Middle frontal gyrus (tissue), 1 donor: ENCODE measurements at regions not wholly inside any gene's neighbourhood (a gene's known extent, or its start where the extent isn't known, plus 50 kb on each side); places are given as distances from the start of the nearest gene placed in this dataset.
A peak's percentile ranks its signal among the peaks of the same experiment; 100 is the strongest.

Source experiments
- DNase-seq: peaks from one replicate; pipeline ENCODE4 v3.0.0-alpha.2; 2015; ENCODE audit warnings: low spot score; ENCODE audit errors: extremely low spot score

GRCh38 chr5:17890501-17890900, 256.2 kb downstream of the TAF11L14 start:
- no peak for DNase-seq

GRCh38 chr5:17891881-17892280, 257.6 kb downstream of the TAF11L14 start:
- DNase-seq: no peak

DNA sequence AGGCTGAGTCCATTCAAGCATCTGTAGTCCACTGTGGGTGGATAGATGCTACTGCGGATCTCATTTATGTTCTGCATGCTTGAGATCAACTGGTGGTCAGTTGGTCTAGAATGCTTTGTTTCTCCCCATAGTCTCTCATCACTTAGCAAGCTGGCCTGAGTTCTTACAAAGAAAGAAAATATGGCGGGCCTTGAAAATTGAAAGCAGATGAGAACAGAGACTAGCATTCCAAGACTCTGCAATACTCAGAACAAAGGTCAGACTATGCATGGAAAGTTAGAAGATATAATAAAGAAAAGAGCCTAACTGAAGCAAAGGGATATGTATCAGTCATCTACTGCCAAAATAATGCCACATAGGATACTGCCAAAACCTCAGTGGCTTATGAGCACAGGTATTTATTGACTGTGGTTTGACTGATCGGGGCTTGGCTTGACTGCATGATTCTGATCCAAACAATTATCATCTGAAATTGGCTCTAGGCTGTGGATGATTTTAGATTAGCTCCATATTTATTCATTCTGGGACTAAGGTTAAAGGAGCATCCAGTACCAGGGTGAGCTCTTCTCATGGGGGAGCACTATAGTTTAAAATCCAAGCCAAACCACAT, 258.9 kb downstream of the TAF11L14 start:
- DNase-seq: no peak

- no peak for DNase-seq
Measured at GRCh38 chr5:17895288-17896033, 261.2 kb downstream of the TAF11L14 start.

GRCh38 chr5:17896605-17897004, 262.3 kb downstream of the TAF11L14 start:
- DNase-seq: no peak

DNA sequence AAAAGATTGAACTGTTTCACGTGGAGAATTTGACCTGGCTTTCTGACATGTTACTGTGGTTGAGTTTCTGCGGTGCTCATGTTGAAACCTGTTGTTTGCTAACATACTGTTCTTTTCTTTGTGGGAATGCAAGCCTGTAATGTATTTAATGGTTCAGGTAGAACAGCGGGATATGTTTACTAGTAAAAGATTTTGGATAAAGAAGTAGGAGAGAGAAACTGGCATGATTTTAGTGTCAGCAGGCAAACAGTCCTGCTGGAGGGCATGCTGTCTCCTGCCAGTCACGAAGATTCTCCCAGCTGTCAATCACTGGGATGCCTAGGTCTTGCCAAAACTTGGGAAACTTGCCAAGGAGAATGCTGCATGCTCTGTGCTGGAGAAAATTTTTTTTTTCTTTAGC, 263.5 kb downstream of the TAF11L14 start:
- no peak for DNase-seq

- DNase-seq: no peak
Measured at GRCh38 chr5:17898766-17899165, 264.5 kb downstream of the TAF11L14 start.

- no peak for DNase-seq
Measured at GRCh38 chr5:17907094-17907493, 272.8 kb downstream of the TAF11L14 start.

GRCh38 chr5:17910318-17910717, 276.1 kb downstream of the TAF11L14 start:
- no peak for DNase-seq

DNA sequence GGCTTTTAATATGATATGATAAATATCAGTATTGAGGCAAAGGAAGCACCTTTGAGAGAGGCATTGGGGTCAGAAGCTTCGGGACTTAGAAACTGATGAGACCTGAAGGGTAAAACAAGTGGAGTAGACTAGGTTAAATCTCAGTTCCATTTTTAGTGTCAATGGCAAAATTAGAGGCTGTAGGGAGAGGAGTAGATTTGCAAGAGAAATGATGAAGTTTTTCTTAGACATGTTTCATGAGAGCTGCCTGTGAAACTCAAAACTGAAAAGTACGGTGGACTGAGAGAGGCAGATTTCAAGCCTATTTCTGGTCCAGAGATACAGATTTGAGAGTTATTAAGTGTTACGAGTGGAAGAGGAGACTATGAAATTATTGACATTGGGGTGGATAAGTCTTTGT, 278.5 kb downstream of the TAF11L14 start:
- DNase-seq: no peak

DNA sequence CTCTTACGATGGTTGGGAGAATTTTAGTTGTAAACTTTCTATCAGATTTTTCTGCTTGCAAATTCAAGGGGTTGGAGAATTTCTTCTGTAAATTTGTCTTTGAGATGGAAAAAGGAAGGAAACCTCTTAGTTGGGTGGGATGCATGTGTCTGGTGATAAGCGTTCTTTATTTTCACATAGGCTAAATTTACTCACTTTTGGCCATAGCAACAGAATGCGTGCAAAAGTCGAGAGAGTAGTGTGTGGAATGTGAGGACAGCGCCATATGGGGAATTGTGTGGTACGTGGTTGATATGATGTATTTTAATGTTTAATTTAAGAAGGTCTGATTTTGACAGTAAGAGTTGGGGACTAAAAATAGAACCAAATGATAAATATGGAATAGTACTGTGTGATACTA, 282.2 kb downstream of the TAF11L14 start:
- peak; percentile 47 for DNase-seq

DNA sequence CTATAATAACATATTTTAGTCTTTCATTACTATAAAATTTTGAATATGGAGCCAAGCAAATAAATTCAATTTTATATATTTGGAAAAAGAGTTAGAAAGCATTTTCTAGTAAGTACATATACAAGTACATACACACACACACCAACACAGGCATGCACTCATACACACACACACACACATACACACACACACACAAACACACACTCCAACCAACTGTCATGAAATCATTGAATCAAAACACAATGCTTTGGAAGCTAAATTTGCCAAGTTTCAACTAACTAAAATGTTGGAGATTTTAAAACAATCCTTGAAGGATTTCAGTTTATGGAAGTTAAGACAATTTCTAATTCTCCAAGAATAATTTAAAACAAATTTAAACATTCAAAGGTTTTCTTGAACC, 283.2 kb downstream of the TAF11L14 start:
- DNase-seq: no peak

DNA sequence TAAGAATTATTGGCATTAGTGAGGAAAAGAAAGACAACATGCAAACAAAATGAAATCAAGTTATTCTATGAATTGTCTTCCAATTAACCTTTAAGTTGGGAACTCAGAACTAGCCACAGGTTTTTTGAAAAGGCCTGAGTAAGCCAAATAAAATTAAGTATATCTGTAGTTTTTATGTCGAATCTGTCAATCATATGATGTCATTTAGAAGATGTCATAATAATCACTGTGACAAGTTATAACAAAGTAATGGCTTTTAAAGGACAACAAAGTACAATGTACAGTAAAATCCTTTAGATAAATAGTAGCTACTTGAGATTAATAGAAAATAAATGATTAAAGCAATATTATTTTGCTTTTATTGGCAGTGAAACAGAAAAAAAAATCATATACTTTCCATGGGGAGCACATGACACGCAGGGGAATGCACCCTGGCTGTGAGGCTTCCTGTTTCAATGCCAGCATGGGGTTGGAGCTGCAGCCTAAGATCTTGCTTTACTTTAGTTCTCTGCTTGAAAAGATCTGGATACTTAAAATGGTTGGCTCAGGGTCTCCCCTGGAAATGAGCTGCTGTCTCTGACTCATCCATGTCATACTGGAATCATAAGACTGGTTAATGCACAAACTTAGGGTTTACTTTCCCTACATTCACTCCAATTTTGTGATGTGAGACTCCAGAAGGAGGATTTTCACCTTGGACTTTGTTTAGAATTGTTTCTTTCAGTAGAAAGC, 284.3 kb downstream of the TAF11L14 start:
- no peak for DNase-seq

- no peak for DNase-seq
Measured at GRCh38 chr5:17925276-17925675, 291.0 kb downstream of the TAF11L14 start.

DNA sequence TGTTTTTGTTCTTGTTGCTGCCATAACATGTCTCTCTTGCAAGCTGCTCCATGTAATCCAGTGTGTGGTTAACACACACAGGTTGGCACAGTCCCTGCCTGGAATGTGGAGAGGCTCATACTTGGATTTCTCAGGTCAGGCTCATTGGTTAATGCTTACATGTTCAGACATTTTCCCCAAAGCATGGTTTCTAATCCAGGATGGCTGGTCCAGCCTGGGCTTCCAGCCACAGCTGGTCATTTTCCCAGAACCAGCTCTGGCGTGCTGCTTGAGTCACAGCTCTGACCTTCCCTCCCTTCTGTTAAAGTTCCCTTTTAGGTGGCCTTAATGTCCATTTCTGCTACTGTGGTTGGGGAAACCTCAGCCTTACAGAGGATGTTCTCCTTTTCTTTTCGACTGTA, 294.3 kb downstream of the TAF11L14 start:
- no peak for DNase-seq

- DNase-seq: peak; percentile 45
Measured at GRCh38 chr5:17929171-17929570, 294.9 kb downstream of the TAF11L14 start.

- DNase-seq: no peak
Measured at GRCh38 chr5:17930346-17930745, 296.1 kb downstream of the TAF11L14 start.

DNA sequence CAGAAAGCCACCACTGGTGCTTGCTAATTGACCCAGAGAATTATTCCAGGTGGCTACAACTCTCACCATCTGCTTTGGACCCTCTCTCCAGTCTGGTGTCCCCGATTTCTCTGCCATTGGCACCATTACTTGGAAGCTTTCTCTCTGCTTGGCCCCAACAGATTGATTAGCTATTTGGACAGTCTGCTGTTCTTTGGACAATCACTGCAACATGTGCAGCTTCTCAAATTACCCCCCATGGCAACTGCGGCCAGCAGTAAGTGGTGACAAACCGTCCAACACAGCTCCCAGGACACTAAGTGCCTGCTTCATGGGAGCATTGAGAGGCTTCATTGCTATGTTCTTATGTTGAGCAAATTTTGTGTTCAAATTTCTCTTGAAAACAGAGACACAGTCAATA, 309.8 kb downstream of the TAF11L14 start:
- no peak for DNase-seq

GRCh38 chr5:17947029-17947428, 312.8 kb downstream of the TAF11L14 start:
- no peak for DNase-seq

- DNase-seq: no peak
Measured at GRCh38 chr5:17951392-17952169, 317.3 kb downstream of the TAF11L14 start.

GRCh38 chr5:17952231-17952630, 318.0 kb downstream of the TAF11L14 start:
- DNase-seq: no peak

- DNase-seq: no peak
Measured at GRCh38 chr5:17964067-17964466, 329.8 kb downstream of the TAF11L14 start.
